OCI-LY7 (cell line): ENCODE measurements at regions not wholly inside any gene's neighbourhood (a gene's known extent, or its start where the extent isn't known, plus 50 kb on each side); places are given as distances from the start of the nearest gene placed in this dataset.

Source experiments
- BruUV-seq: library from RNA; stranded (reverse); fragments of 400-500 nt; replicated peaks from 2 replicates; lab custom pipeline; 2021; lab: Mats Ljungman, UMichigan
- CTCF ChIA-PET: fragments of 300-600 bp; sonication (Branson Sonifier 250); formaldehyde crosslinking; loops from one replicate; lab custom pipeline; 2022; ENCODE audit warnings: antibody characterized with exemption; ENCODE audit not compliant: unreplicated experiment; lab: Charles Lee
- POLR2A ChIA-PET: fragments of 300-600 bp; sonication (Branson Sonifier 250); formaldehyde crosslinking; loops from one replicate; lab custom pipeline; 2022; ENCODE audit warnings: antibody characterized with exemption; lab: Charles Lee
- DNase-seq: peaks from one replicate; pipeline ENCODE4 v3.0.0-alpha.2; 2015; ENCODE audit warnings: low spot score
- H2AFZ ChIP-seq: fragments of 200-600 bp; sonication (generic), shearing (Covaris generic); 2 replicates; pipeline ENCODE4 v1.6.1; 2014; ENCODE audit warnings: mild to moderate bottlenecking, antibody characterized with exemption, low read length, moderate library complexity
- H3K27ac ChIP-seq: fragments of 200-600 bp; sonication (generic); 2 replicates; pipeline ENCODE4 v1.5.1; 2014; ENCODE audit warnings: mixed run types, low read depth, mild to moderate bottlenecking, moderate library complexity, low read length, inconsistent platforms; ENCODE audit not compliant: poor library complexity, severe bottlenecking
- H3K36me3 ChIP-seq: fragments of 200-600 bp; sonication (generic); 2 replicates; pipeline ENCODE4 v1.6.1; 2014; ENCODE audit warnings: mild to moderate bottlenecking, antibody characterized with exemption, low read length, moderate library complexity, mixed read lengths; ENCODE audit not compliant: insufficient read depth
- H3K4me1 ChIP-seq: fragments of 200-600 bp; sonication (generic); 2 replicates; pipeline ENCODE4 v1.5.1; 2014; ENCODE audit warnings: mild to moderate bottlenecking, low read length; ENCODE audit not compliant: insufficient read depth, poor library complexity, severe bottlenecking
- H3K4me2 ChIP-seq: fragments of 200-600 bp; sonication (generic); 2 replicates; pipeline ENCODE4 v1.6.1; 2014; ENCODE audit warnings: mild to moderate bottlenecking, low read length
- H3K4me3 ChIP-seq: fragments of 200-600 bp; sonication (generic); 2 replicates; pipeline ENCODE4 v1.5.1; 2014; ENCODE audit warnings: mild to moderate bottlenecking, low read depth, low read length; ENCODE audit not compliant: poor library complexity, severe bottlenecking
- H3K79me2 ChIP-seq: fragments of 200-600 bp; sonication (generic); 2 replicates; pipeline ENCODE4 v1.6.1; 2016; ENCODE audit warnings: low read depth, mild to moderate bottlenecking, low read length, moderate library complexity, mixed read lengths; ENCODE audit not compliant: insufficient read depth
- H3K9me2 ChIP-seq: fragments of 200-600 bp; sonication (generic); 2 replicates; pipeline ENCODE4 v1.6.1; 2016; ENCODE audit warnings: mild to moderate bottlenecking, low read length, mixed read lengths; ENCODE audit not compliant: insufficient read depth
- H3K9me3 ChIP-seq: fragments of 200-600 bp; sonication (generic); 2 replicates; pipeline ENCODE4 v1.6.1; 2014; ENCODE audit warnings: mild to moderate bottlenecking, mixed run types, low read length, mixed read lengths
- H4K20me1 ChIP-seq: fragments of 200-600 bp; sonication (generic); 2 replicates; pipeline ENCODE4 v1.6.1; 2014; ENCODE audit warnings: mild to moderate bottlenecking, antibody characterized with exemption, low read length, moderate library complexity, mixed read lengths; ENCODE audit not compliant: insufficient read depth
- EZH2phosphoT487 ChIP-seq: fragments of 200-600 bp; sonication (generic); IDR thresholded peaks from 2 replicates; pipeline ENCODE4 v1.6.1; 2018; ENCODE audit warnings: low read depth, borderline replicate concordance, mild to moderate bottlenecking, mixed run types, antibody characterized with exemption, low read length, moderate library complexity, mixed read lengths
- intact Hi-C: fragments of 100-400 bp; cut with micrococcal nuclease; formaldehyde crosslinking; loops from one replicate; pipeline ENCODE4 v1.10.0; 2022; ENCODE audit not compliant: unreplicated experiment
- TF ChIP-seq, protein P1 (sequence below): fragments of 200-600 bp; sonication (generic); conservative IDR thresholded peaks from 2 replicates; pipeline ENCODE4 v1.5.1; 2014; ENCODE audit warnings: mild to moderate bottlenecking, antibody characterized with exemption, low read length, moderate library complexity, mixed read lengths

DNA sequence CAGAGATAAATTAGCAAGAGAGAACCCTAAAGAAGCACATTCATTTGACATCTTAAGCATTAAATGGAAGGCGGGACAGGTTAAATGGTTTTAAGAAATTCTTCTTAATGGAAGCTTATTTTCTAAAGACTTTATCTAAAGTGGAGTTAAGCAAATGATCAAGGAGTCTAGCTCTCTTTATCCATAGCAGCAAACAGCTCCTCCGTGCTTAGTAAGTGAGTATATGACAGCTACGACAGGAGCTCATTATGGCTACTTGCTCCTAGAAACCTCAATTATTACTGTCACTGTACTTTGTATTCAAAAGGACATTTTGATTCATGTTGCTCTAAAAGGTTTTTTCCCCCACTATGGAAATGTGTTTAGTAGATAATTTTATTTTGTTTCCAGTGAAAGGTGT is 444.9 kb downstream of the TMX3 start:
- no TSS peak for BruUV-seq
- DNase-seq = no peak
- Histone ChIP-seq H3K4me3 (no peak overlapping the region), H3K9me3 (no peaks in the 10 kb centered on the region), H3K4me2 (no peak overlapping the region), H3K4me1 (no peaks in the 10 kb centered on the region), H3K27ac (no peak overlapping the region), H3K79me2 (no peaks in the 10 kb centered on the region), H3K9me2 (no peaks in the 10 kb centered on the region), H2AFZ (no peak overlapping the region), H3K36me3 (no peaks in the 10 kb centered on the region), H4K20me1 (no peaks in the 10 kb centered on the region)
- intact Hi-C loops = no loop called here
- ChIA-PET CTCF (no interaction called here), POLR2A (interaction anchor here (0.6 kb wide), 1 partner anchor 203 kb away, joined by 5 read pairs; no protein-coding TSS in a partner anchor)
- TF ChIP-seq, protein P1, sequence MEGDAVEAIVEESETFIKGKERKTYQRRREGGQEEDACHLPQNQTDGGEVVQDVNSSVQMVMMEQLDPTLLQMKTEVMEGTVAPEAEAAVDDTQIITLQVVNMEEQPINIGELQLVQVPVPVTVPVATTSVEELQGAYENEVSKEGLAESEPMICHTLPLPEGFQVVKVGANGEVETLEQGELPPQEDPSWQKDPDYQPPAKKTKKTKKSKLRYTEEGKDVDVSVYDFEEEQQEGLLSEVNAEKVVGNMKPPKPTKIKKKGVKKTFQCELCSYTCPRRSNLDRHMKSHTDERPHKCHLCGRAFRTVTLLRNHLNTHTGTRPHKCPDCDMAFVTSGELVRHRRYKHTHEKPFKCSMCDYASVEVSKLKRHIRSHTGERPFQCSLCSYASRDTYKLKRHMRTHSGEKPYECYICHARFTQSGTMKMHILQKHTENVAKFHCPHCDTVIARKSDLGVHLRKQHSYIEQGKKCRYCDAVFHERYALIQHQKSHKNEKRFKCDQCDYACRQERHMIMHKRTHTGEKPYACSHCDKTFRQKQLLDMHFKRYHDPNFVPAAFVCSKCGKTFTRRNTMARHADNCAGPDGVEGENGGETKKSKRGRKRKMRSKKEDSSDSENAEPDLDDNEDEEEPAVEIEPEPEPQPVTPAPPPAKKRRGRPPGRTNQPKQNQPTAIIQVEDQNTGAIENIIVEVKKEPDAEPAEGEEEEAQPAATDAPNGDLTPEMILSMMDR = no peak
- no peak for TF ChIP-seq EZH2phosphoT487

DNA sequence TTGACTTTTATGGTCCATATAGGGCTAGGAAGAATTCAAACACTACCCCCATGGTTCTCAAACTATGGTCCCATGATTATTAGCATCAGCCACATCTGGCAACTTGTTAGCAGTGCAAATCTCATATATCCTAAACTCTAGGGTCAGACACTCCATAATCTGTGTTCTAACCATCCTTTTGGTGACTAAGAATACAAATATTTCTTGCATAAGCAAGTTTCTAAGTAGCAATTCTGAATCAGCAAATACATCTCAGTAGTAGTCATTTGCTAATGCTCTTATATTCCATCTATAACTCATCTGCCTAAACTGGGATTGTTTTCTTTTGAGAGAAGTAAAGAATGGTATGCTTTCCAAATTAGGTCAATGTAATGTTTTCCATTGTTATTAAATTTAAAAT is 447.3 kb downstream of the TMX3 start:
- intact Hi-C loops = no loop called here
- no peaks in the 10 kb centered on the region for H3K79me2 ChIP-seq
- TF ChIP-seq, protein P1 = no peak
- no peak for TF ChIP-seq EZH2phosphoT487
- no peak overlapping the region for H2AFZ ChIP-seq
- ChIA-PET POLR2A (no interaction called here), CTCF (no interaction called here)
- no peaks in the 10 kb centered on the region for H3K9me3 ChIP-seq
- H3K4me1 ChIP-seq = no peaks in the 10 kb centered on the region
- no peaks in the 10 kb centered on the region for H3K36me3 ChIP-seq
- H3K9me2 ChIP-seq = no peaks in the 10 kb centered on the region
- no peak overlapping the region for H3K4me2 ChIP-seq
- BruUV-seq = no TSS peak
- no peak overlapping the region for H3K4me3 ChIP-seq
- no peaks in the 10 kb centered on the region for H4K20me1 ChIP-seq
- no peak for DNase-seq
- no peak overlapping the region for H3K27ac ChIP-seq

DNA sequence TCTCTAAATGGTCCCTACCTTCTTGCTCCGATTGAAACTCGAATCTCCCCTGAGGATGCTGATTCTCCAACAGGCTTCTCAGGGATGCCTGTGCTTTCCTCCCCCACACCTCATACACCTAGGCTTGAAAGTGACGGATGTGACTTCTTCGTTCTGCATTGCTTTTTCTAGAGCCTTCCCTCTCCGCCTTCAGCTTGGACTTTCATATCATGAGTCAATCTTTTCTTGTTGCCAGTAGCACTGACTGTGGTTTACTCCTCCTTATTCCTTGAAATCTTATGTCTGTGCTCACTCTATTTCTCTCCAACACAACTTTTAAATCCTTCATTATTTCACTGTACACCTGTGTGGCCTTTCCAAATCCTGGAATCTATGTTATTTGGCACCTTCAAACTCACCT is 451.4 kb downstream of the TMX3 start:
- no peaks in the 10 kb centered on the region for H3K36me3 ChIP-seq
- TF ChIP-seq, protein P1 = no peak
- no peak for TF ChIP-seq EZH2phosphoT487
- H3K4me1 ChIP-seq = no peaks in the 10 kb centered on the region
- no peak overlapping the region for H3K27ac ChIP-seq
- CTCF ChIA-PET = no interaction called here
- H3K4me2 ChIP-seq = no peak overlapping the region
- no peaks in the 10 kb centered on the region for H3K9me2 ChIP-seq
- H3K9me3 ChIP-seq = no peaks in the 10 kb centered on the region
- BruUV-seq = no TSS peak
- no peaks in the 10 kb centered on the region for H4K20me1 ChIP-seq
- H3K4me3 ChIP-seq = no peak overlapping the region
- no peaks in the 10 kb centered on the region for H3K79me2 ChIP-seq
- DNase-seq = no peak
- POLR2A ChIA-PET = no interaction called here
- no peak overlapping the region for H2AFZ ChIP-seq
- intact Hi-C loops = no loop called here
